Neutrophil (primary cell): ENCODE measurements at regions not wholly inside any gene's neighbourhood (a gene's known extent, or its start where the extent isn't known, plus 50 kb on each side); places are given as distances from the start of the nearest gene placed in this dataset.

Experiments used
- H3K27ac ChIP-seq: fragments of 200-600 bp; sonication (generic); 2 replicates; pipeline ENCODE4 v1.5.1; 2016; ENCODE audit warnings: mild to moderate bottlenecking, moderate library complexity
- H3K27me3 ChIP-seq: fragments of 200-600 bp; sonication (generic); 2 replicates; pipeline ENCODE4 v1.6.0; 2016; ENCODE audit warnings: mild to moderate bottlenecking
- H3K36me3 ChIP-seq: fragments of 200-600 bp; sonication (generic); 2 replicates; pipeline ENCODE4 v1.5.1; 2017
- H3K4me1 ChIP-seq, 2 experiments: fragments of 200-600 bp in 1 of 2; sonication (generic) in 1 of 2; 1 replicate in 1 of 2; 2 replicates in 1 of 2; pipeline versions ENCODE4 v1.5.1 to v1.6.1; 2013 to 2016; ENCODE audit warnings: low read depth in 1 of 2, low read length in 1 of 2, mild to moderate bottlenecking in 1 of 2, moderate library complexity in 1 of 2; ENCODE audit not compliant: control insufficient read depth in 1 of 2, insufficient read depth in 1 of 2
- H3K4me3 ChIP-seq, 2 experiments: fragments of 200-600 bp in 1 of 2; sonication (generic) in 1 of 2; 1 replicate in 1 of 2; 2 replicates in 1 of 2; pipeline ENCODE4 v1.5.1; 2013 to 2016; ENCODE audit warnings: low read depth in 1 of 2, low read length in 1 of 2, mild to moderate bottlenecking in 1 of 2, moderate library complexity in 1 of 2
- H3K9me3 ChIP-seq: fragments of 200-600 bp; sonication (generic); 2 replicates; pipeline ENCODE4 v1.5.1; 2016
- TF ChIP-seq, protein P1 (sequence below): fragments of 200-600 bp; sonication (generic); IDR thresholded peaks from 2 replicates; pipeline ENCODE4 v1.5.1; 2016; ENCODE audit warnings: antibody characterized with exemption

DNA sequence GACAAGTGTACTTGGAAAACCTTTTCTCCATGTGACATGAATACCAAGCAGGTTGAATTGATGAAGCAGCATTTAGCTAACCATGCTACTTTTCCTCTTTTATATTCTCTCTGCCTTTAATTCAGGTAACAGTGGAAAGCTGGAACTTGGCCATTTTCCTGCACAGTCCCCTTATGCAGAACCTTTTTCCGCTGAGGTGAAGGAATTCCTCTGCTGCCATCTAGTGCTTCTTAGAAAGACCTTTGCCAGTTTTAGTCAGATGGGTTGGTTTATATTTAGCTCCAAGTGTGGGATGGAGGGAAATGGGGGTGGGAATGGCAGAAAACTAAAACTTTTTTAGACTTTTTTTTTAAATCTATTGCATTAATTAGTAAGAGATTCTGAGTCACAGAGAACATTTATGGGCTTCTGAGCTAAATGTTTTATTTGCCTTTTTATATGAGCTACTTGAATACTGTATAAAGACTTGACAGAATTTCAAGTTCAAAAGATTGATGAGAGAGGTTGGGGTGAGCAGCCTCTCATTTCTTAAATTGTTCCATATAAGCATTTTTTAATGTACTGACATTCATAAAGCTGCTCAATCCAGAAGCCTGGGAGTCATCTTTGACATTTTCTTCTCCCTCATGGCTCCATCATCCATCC lies 153.9 kb upstream of the ZC3H12C start:
- Histone ChIP-seq H3K9me3 (no peaks in the 10 kb centered on the region), H3K36me3 (no peaks in the 10 kb centered on the region), H3K4me1 (no peaks in the 10 kb centered on the region), H3K4me3 (no peak overlapping the region), H3K27me3 (no peaks in the 10 kb centered on the region), H3K27ac (no peak overlapping the region)
- TF ChIP-seq, protein P1, sequence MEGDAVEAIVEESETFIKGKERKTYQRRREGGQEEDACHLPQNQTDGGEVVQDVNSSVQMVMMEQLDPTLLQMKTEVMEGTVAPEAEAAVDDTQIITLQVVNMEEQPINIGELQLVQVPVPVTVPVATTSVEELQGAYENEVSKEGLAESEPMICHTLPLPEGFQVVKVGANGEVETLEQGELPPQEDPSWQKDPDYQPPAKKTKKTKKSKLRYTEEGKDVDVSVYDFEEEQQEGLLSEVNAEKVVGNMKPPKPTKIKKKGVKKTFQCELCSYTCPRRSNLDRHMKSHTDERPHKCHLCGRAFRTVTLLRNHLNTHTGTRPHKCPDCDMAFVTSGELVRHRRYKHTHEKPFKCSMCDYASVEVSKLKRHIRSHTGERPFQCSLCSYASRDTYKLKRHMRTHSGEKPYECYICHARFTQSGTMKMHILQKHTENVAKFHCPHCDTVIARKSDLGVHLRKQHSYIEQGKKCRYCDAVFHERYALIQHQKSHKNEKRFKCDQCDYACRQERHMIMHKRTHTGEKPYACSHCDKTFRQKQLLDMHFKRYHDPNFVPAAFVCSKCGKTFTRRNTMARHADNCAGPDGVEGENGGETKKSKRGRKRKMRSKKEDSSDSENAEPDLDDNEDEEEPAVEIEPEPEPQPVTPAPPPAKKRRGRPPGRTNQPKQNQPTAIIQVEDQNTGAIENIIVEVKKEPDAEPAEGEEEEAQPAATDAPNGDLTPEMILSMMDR: no peak

DNA sequence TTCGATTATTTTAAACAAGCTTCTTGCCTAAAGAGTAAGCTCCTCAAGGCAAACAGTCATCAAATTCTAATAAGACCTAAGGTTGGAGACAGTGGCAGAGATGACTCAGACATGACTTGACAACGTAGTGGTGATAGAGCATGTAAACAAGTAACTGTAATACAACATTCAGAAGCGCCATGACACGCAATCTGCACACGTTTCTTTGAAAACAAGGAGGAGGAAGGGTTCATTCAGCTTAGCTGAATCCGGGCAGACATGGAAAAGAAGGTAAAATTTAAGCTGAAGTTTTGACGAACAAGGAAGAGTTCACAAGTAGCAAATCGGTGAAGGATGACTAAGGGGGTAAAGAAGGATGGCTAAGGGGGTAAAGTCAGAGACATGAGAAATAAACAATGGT lies 152.4 kb upstream of the ZC3H12C start:
- no peak overlapping the region for H3K4me3 ChIP-seq
- H3K27ac ChIP-seq: no peak overlapping the region
- no peaks in the 10 kb centered on the region for H3K4me1 ChIP-seq
- H3K27me3 ChIP-seq: no peaks in the 10 kb centered on the region
- no peaks in the 10 kb centered on the region for H3K9me3 ChIP-seq
- no peaks in the 10 kb centered on the region for H3K36me3 ChIP-seq
- TF ChIP-seq, protein P1: no peak

DNA sequence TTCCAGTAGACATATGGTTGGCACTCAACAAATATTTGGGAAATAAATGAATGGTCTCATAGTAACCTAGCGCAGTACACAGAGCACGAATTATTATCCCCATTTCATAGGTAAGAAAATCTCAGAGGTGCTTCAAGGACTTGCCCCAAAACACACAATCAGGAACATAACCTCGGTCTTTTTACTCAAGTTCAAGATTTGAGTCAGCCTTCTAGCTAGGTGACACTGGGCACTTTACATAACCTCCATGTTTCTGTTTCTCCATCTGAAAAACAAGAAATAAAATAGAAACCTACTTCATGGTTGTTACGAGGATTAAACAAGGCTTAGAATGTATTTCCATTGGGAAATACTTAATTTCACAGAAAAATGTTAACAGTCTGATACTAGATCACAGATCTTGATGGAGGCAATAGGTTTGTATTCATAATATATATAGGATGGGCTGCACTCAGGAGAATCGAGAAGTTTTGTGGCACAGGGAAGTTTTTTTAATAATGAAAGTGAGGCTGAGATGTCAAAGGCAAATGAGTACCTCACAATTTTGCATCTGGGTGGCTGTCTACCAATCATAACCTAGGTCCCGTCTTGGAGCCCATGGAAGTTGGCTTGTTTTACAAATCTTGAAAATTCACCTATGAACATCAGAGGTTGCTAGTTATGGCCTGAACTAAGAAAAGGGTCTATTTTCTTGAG lies 147.4 kb upstream of the ZC3H12C start:
- TF ChIP-seq, protein P1: no peak
- no peak overlapping the region for H3K27ac ChIP-seq

DNA sequence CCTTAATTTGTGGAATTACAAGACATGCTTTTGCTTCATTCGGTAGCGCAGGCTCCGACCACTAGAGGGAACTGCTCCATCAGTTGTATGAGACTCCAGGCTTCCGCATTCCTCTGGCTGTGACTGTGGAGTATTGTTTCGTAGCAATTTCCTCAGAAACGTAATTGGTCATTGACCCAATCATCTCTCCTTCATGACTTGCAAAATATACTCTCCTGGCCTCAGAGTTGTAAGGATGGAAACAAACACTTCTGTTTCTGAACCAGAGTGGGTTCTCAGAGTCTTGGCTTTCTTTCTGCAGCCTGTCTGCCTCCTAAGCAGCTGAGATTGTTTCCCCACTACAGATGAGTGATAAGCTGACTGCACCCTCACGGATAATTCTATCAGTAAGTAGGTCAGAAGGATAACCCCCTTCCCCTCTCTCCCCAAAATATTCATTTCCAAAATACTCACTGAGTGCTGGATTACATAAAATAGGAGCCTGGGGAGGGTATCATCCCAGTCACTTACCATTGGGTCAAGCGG lies 146.8 kb upstream of the ZC3H12C start:
- Histone ChIP-seq H3K27me3 (no peaks in the 10 kb centered on the region), H3K4me3 (no peak overlapping the region), H3K4me1 (peaks cover 0 to 9% of the 10 kb centered on the region in 2 experiments), H3K9me3 (no peaks in the 10 kb centered on the region), H3K27ac (no peak overlapping the region), H3K36me3 (no peaks in the 10 kb centered on the region)
- TF ChIP-seq, protein P1: peak; percentile 13

More for the DNA sequence above, 147.4 kb upstream of the ZC3H12C start:
- peaks cover 0 to 9% of the 10 kb centered on the region in 2 experiments for H3K4me1 ChIP-seq
- H3K9me3 ChIP-seq: no peaks in the 10 kb centered on the region
- no peaks in the 10 kb centered on the region for H3K36me3 ChIP-seq
- H3K27me3 ChIP-seq: no peaks in the 10 kb centered on the region
- H3K4me3 ChIP-seq: no peak overlapping the region

DNA sequence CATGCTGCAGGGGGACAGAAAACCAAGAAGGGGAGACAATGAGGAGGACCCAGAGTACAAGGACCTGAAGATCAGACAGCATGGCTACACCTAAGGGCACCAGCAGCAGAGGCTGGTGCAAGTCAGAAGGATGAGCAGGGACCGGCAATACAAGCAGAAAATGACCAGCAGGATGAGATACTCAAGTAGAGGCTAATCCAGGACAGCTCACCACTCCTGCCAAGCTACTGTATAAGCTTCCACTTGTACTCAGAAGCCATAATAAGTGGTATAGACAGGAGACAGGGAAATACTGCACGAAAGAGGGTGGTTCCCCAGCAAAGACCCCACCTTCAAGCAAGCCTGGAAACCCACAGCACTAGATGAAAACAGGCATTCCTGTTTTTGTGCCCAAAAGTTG lies 138.7 kb upstream of the ZC3H12C start:
- H3K4me1 ChIP-seq: no peaks in the 10 kb centered on the region
- H3K27me3 ChIP-seq: no peaks in the 10 kb centered on the region
- no peaks in the 10 kb centered on the region for H3K36me3 ChIP-seq
- no peak overlapping the region for H3K27ac ChIP-seq
- TF ChIP-seq, protein P1: no peak
- no peak overlapping the region for H3K4me3 ChIP-seq
- H3K9me3 ChIP-seq: no peaks in the 10 kb centered on the region
